ENCODE measurements at regions not wholly inside any gene's neighbourhood (a gene's known extent, or its start where the extent isn't known, plus 50 kb on each side); places are given as distances from the start of the nearest gene placed in this dataset.
A peak's percentile ranks its signal among the peaks of the same experiment; 100 is the strongest.
"Not testable (repeated sequence)": the region's sequence is repeated elsewhere in the genome, so short reads cannot be mapped to it uniquely, and the experiment has no call there.

- DNase-seq (ENCODE audit: low spot score in 2 of 2), result no peak
- Mint-ChIP-seq H3K9me3 (no peaks in the 10 kb centered on the region), H3K4me3 (no peak overlapping the region), H3K4me1 (no peaks in the 10 kb centered on the region), H3K36me3 (no peaks in the 10 kb centered on the region), H3K27ac (no peak overlapping the region)
- no peak for ATAC-seq
Observed at GRCh38 chr7:149689291-149689721, 84.1 kb downstream of the ZNF467 start.

GRCh38 chr7:149688836-149689235 is 84.6 kb downstream of the ZNF467 start:
- H3K4me1 Mint-ChIP-seq, result no peaks in the 10 kb centered on the region
- H3K9me3 Mint-ChIP-seq, result no peaks in the 10 kb centered on the region
- no peak overlapping the region for H3K27ac Mint-ChIP-seq
- no peak for ATAC-seq
- H3K36me3 Mint-ChIP-seq, result no peaks in the 10 kb centered on the region
- DNase-seq (ENCODE audit: low spot score in 2 of 2), result no peak
- no peak overlapping the region for H3K4me3 Mint-ChIP-seq

- not testable (repeated sequence) for ATAC-seq; H3K4me1 Mint-ChIP-seq; H3K36me3 Mint-ChIP-seq; H3K27ac Mint-ChIP-seq; H3K9me3 Mint-ChIP-seq; H3K4me3 Mint-ChIP-seq; DNase-seq (ENCODE audit: low spot score in 2 of 2)
Observed at GRCh38 chr7:149687820-149688219, 85.6 kb downstream of the ZNF467 start.

GRCh38 chr7:149686449-149686848 is 86.9 kb downstream of the ZNF467 start:
- H3K36me3 Mint-ChIP-seq, result no peaks in the 10 kb centered on the region
- no peak for DNase-seq (ENCODE audit: low spot score in 2 of 2)
- no peak overlapping the region for H3K27ac Mint-ChIP-seq
- ATAC-seq, result no peak
- H3K9me3 Mint-ChIP-seq, result no peaks in the 10 kb centered on the region
- no peak overlapping the region for H3K4me3 Mint-ChIP-seq
- H3K4me1 Mint-ChIP-seq, result no peaks in the 10 kb centered on the region

GRCh38 chr7:149686011-149686410 is 87.4 kb downstream of the ZNF467 start:
- H3K9me3 Mint-ChIP-seq, result peaks cover under 1% of the 10 kb centered on the region
- DNase-seq (ENCODE audit: low spot score in 2 of 2) (peak in 1 of 2 donors; percentile 32), ATAC-seq (no peak)
- no peak overlapping the region for H3K27ac Mint-ChIP-seq
- H3K4me1 Mint-ChIP-seq, result no peaks in the 10 kb centered on the region
- H3K36me3 Mint-ChIP-seq, result no peaks in the 10 kb centered on the region
- H3K4me3 Mint-ChIP-seq, result no peak overlapping the region

- Mint-ChIP-seq H3K4me3 (no peak overlapping the region), H3K27ac (no peak overlapping the region), H3K36me3 (no peaks in the 10 kb centered on the region), H3K9me3 (peaks cover 4% of the 10 kb centered on the region), H3K4me1 (no peaks in the 10 kb centered on the region)
- no peak for ATAC-seq
- DNase-seq (ENCODE audit: low spot score in 2 of 2), result no peak
Observed at GRCh38 chr7:149685455-149685854, 87.9 kb downstream of the ZNF467 start.

GRCh38 chr7:149683898-149684297 is 89.5 kb downstream of the ZNF467 start:
- H3K27ac Mint-ChIP-seq, result no peak overlapping the region
- DNase-seq (ENCODE audit: low spot score in 2 of 2) (no peak), ATAC-seq (no peak)
- H3K9me3 Mint-ChIP-seq, result peaks cover 4% of the 10 kb centered on the region
- H3K4me1 Mint-ChIP-seq, result no peaks in the 10 kb centered on the region
- no peak overlapping the region for H3K4me3 Mint-ChIP-seq
- no peaks in the 10 kb centered on the region for H3K36me3 Mint-ChIP-seq

- Mint-ChIP-seq H3K4me3 (no peak overlapping the region), H3K36me3 (no peaks in the 10 kb centered on the region), H3K9me3 (peaks cover 4% of the 10 kb centered on the region), H3K27ac (no peak overlapping the region), H3K4me1 (no peaks in the 10 kb centered on the region)
- DNase-seq (ENCODE audit: low spot score in 2 of 2), result no peak
- ATAC-seq, result no peak
Observed at GRCh38 chr7:149683181-149683580, 90.2 kb downstream of the ZNF467 start.

- no peak overlapping the region for H3K4me3 Mint-ChIP-seq
- ATAC-seq (no peak), DNase-seq (ENCODE audit: low spot score in 2 of 2) (no peak)
- no peaks in the 10 kb centered on the region for H3K4me1 Mint-ChIP-seq
- peaks cover 4% of the 10 kb centered on the region for H3K9me3 Mint-ChIP-seq
- H3K27ac Mint-ChIP-seq, result no peak overlapping the region
- H3K36me3 Mint-ChIP-seq, result no peaks in the 10 kb centered on the region
Observed at GRCh38 chr7:149682038-149682437, 91.3 kb downstream of the ZNF467 start.

- ATAC-seq, result no peak
- H3K27ac Mint-ChIP-seq, result no peak overlapping the region
- no peaks in the 10 kb centered on the region for H3K36me3 Mint-ChIP-seq
- no peak for DNase-seq (ENCODE audit: low spot score in 2 of 2)
- no peaks in the 10 kb centered on the region for H3K4me1 Mint-ChIP-seq
- H3K4me3 Mint-ChIP-seq, result no peak overlapping the region
- peaks cover 4% of the 10 kb centered on the region for H3K9me3 Mint-ChIP-seq
Observed at GRCh38 chr7:149681274-149681673, 92.1 kb downstream of the ZNF467 start.

- Mint-ChIP-seq H3K9me3 (peaks cover 4% of the 10 kb centered on the region), H3K4me3 (no peak overlapping the region), H3K4me1 (no peaks in the 10 kb centered on the region), H3K27ac (no peak overlapping the region), H3K36me3 (no peaks in the 10 kb centered on the region)
- ATAC-seq, result no peak
- no peak for DNase-seq (ENCODE audit: low spot score in 2 of 2)
Observed at GRCh38 chr7:149680331-149681025, 92.9 kb downstream of the ZNF467 start.

GRCh38 chr7:149674728-149675385 is 98.5 kb downstream of the ZNF467 start:
- not testable (repeated sequence) for H3K4me3 Mint-ChIP-seq; H3K36me3 Mint-ChIP-seq; DNase-seq (ENCODE audit: low spot score in 2 of 2); H3K4me1 Mint-ChIP-seq; H3K27ac Mint-ChIP-seq; H3K9me3 Mint-ChIP-seq; ATAC-seq

GRCh38 chr7:149673006-149673405 is 100.4 kb downstream of the ZNF467 start:
- Mint-ChIP-seq H3K4me1 (no peaks in the 10 kb centered on the region), H3K27ac (no peak overlapping the region), H3K36me3 (no peaks in the 10 kb centered on the region), H3K9me3 (no peaks in the 10 kb centered on the region), H3K4me3 (no peak overlapping the region)
- DNase-seq (ENCODE audit: low spot score in 2 of 2) (no peak), ATAC-seq (no peak)

- Mint-ChIP-seq H3K27ac (no peak overlapping the region), H3K36me3 (no peaks in the 10 kb centered on the region), H3K9me3 (no peaks in the 10 kb centered on the region), H3K4me3 (no peak overlapping the region), H3K4me1 (no peaks in the 10 kb centered on the region)
- DNase-seq (ENCODE audit: low spot score in 2 of 2) (no peak), ATAC-seq (no peak)
Observed at GRCh38 chr7:149670288-149670687, 103.1 kb downstream of the ZNF467 start.

GRCh38 chr7:149669121-149669818 is 104.1 kb downstream of the ZNF467 start:
- no peak overlapping the region for H3K27ac Mint-ChIP-seq
- ATAC-seq (no peak), DNase-seq (ENCODE audit: low spot score in 2 of 2) (no peak)

More at GRCh38 chr7:149669121-149669818, 104.1 kb downstream of the ZNF467 start:
- Mint-ChIP-seq H3K9me3 (no peaks in the 10 kb centered on the region), H3K4me3 (no peak overlapping the region), H3K36me3 (no peaks in the 10 kb centered on the region), H3K4me1 (no peaks in the 10 kb centered on the region)

Data from stimulated activated effector memory CD8-positive, alpha-beta T cell treated with anti-CD3 and anti-CD28 coated beads, Interleukin-12 subunit alpha, Interleukin-12 subunit beta, amount 100 ng/mL, for 72 hours (primary cell).